DOHH2 (cell line): ENCODE measurements at regions not wholly inside any gene's neighbourhood (a gene's known extent, or its start where the extent isn't known, plus 50 kb on each side); places are given as distances from the start of the nearest gene placed in this dataset.

Experiments used
- H3F3A ChIP-seq: fragments of 200-600 bp; sonication (generic), shearing (Covaris generic); 2 replicates; pipeline ENCODE4 v1.6.0; 2016; ENCODE audit warnings: antibody characterized with exemption, mild to moderate bottlenecking; ENCODE audit not compliant: control insufficient read depth, insufficient read depth
- H3K27ac ChIP-seq: fragments of 200-600 bp; sonication (generic); 2 replicates; pipeline ENCODE4 v1.5.1; 2014; ENCODE audit warnings: low read depth, mild to moderate bottlenecking, low read length, moderate library complexity
- H3K27me3 ChIP-seq: fragments of 200-600 bp; sonication (generic); 2 replicates; pipeline ENCODE4 v1.6.1; 2014; ENCODE audit warnings: mild to moderate bottlenecking, low read length, mixed read lengths; ENCODE audit not compliant: control insufficient read depth
- H3K36me3 ChIP-seq: fragments of 200-600 bp; sonication (generic); 2 replicates; pipeline ENCODE4 v1.6.1; 2014; ENCODE audit warnings: mild to moderate bottlenecking, low read length, moderate library complexity, mixed read lengths; ENCODE audit not compliant: control insufficient read depth
- H3K4me1 ChIP-seq: fragments of 200-600 bp; sonication (generic); 2 replicates; pipeline ENCODE4 v1.6.1; 2014; ENCODE audit warnings: mild to moderate bottlenecking, low read length, mixed read lengths; ENCODE audit not compliant: control insufficient read depth
- H3K4me2 ChIP-seq: fragments of 200-600 bp; sonication (generic); 2 replicates; pipeline ENCODE4 v1.6.0; 2014; ENCODE audit warnings: mild to moderate bottlenecking, low read length, moderate library complexity
- H3K4me3 ChIP-seq: fragments of 200-600 bp; sonication (generic); 2 replicates; pipeline ENCODE4 v1.5.1; 2014; ENCODE audit warnings: mild to moderate bottlenecking, low read length, mixed read lengths
- H3K79me2 ChIP-seq: fragments of 200-600 bp; sonication (generic); 2 replicates; pipeline ENCODE4 v1.6.1; 2014; ENCODE audit warnings: mild to moderate bottlenecking, low read length, mixed read lengths; ENCODE audit not compliant: control insufficient read depth
- H3K9me2 ChIP-seq: fragments of 200-600 bp; sonication (generic); replicated peaks from 2 replicates; pipeline ENCODE4 v1.6.1; 2014; ENCODE audit warnings: mild to moderate bottlenecking, low read length, mixed read lengths; ENCODE audit not compliant: control insufficient read depth
- H3K9me3 ChIP-seq: fragments of 200-600 bp; sonication (generic); 2 replicates; pipeline ENCODE4 v1.6.1; 2014; ENCODE audit warnings: antibody characterized with exemption, low read length, mixed read lengths; ENCODE audit not compliant: control insufficient read depth, insufficient read depth
- H4K20me1 ChIP-seq: fragments of 200-600 bp; sonication (generic); 2 replicates; pipeline ENCODE4 v1.6.0; 2014; ENCODE audit warnings: low read depth, mild to moderate bottlenecking, antibody characterized with exemption, low read length, moderate library complexity; ENCODE audit not compliant: control insufficient read depth, insufficient read depth
- CTCF ChIP-seq: fragments of 200-600 bp; sonication (generic); IDR thresholded peaks from one replicate; pipeline ENCODE4 v1.5.1; 2014; ENCODE audit warnings: antibody characterized with exemption, mild to moderate bottlenecking, low read depth, low read length; ENCODE audit not compliant: poor library complexity, severe bottlenecking
- EZH2phosphoT487 ChIP-seq: fragments of 200-600 bp; sonication (generic); IDR thresholded peaks from 2 replicates; pipeline ENCODE4 v1.6.1; 2017; ENCODE audit warnings: borderline replicate concordance, mild to moderate bottlenecking, antibody characterized with exemption, low read length, moderate library complexity, mixed read lengths

- no peaks in the 10 kb centered on the region for H3K9me2 ChIP-seq
- no peaks in the 10 kb centered on the region for H4K20me1 ChIP-seq
- H3F3A ChIP-seq = no peaks in the 10 kb centered on the region
- no peaks in the 10 kb centered on the region for H3K4me1 ChIP-seq
- H3K27ac ChIP-seq = no peak overlapping the region
- H3K27me3 ChIP-seq = 0 out of 2 replicates have a peak, but pooled peaks cover 3% of the 10 kb centered on the region
- H3K4me3 ChIP-seq = no peak overlapping the region
- no peaks in the 10 kb centered on the region for H3K79me2 ChIP-seq
- TF ChIP-seq CTCF (no peak), EZH2phosphoT487 (no peak)
- no peak overlapping the region for H3K4me2 ChIP-seq
- no peaks in the 10 kb centered on the region for H3K36me3 ChIP-seq
- H3K9me3 ChIP-seq = no peaks in the 10 kb centered on the region
These were observed 75.6 kb upstream of the PKDCC start for GRCh38 chr2:41972179-41972578.

GRCh38 chr2:41972819-41973218, 75.0 kb upstream of the PKDCC start:
- Histone ChIP-seq H3K9me3 (no peaks in the 10 kb centered on the region), H3K4me2 (no peak overlapping the region), H3K27ac (no peak overlapping the region), H3K4me1 (no peaks in the 10 kb centered on the region), H4K20me1 (no peaks in the 10 kb centered on the region), H3K9me2 (no peaks in the 10 kb centered on the region), H3K27me3 (0 out of 2 replicates have a peak, but pooled peaks cover 3% of the 10 kb centered on the region), H3K36me3 (no peaks in the 10 kb centered on the region), H3K79me2 (no peaks in the 10 kb centered on the region), H3K4me3 (no peak overlapping the region), H3F3A (no peaks in the 10 kb centered on the region)
- no peak for TF ChIP-seq CTCF
- TF ChIP-seq EZH2phosphoT487 = no peak

GRCh38 chr2:41973871-41974270, 74.0 kb upstream of the PKDCC start:
- no peak overlapping the region for H3K4me2 ChIP-seq
- H3K9me2 ChIP-seq = no peaks in the 10 kb centered on the region
- H3K27me3 ChIP-seq = 0 out of 2 replicates have a peak, but pooled peaks cover 3% of the 10 kb centered on the region
- H3K36me3 ChIP-seq = no peaks in the 10 kb centered on the region
- H3K9me3 ChIP-seq = no peaks in the 10 kb centered on the region
- H3K4me3 ChIP-seq = no peak overlapping the region
- no peaks in the 10 kb centered on the region for H3K4me1 ChIP-seq
- no peak overlapping the region for H3K27ac ChIP-seq
- H4K20me1 ChIP-seq = no peaks in the 10 kb centered on the region
- no peaks in the 10 kb centered on the region for H3K79me2 ChIP-seq
- no peak for TF ChIP-seq EZH2phosphoT487
- no peak for TF ChIP-seq CTCF
- H3F3A ChIP-seq = no peaks in the 10 kb centered on the region
